Stimulated activated CD8-positive, alpha-beta memory T cell treated with anti-CD3 and anti-CD28 coated beads, Interleukin-2, amount 100 ng/mL, for 1 hour (primary cell): ENCODE measurements at regions not wholly inside any gene's neighbourhood (a gene's known extent, or its start where the extent isn't known, plus 50 kb on each side); places are given as distances from the start of the nearest gene placed in this dataset.

Source experiments
- DNase-seq, 2 donors: peaks; one replicate each; pipeline ENCODE4 v3.0.0-alpha.2; 2020; ENCODE audit warnings: low read depth in 2 of 2

DNA sequence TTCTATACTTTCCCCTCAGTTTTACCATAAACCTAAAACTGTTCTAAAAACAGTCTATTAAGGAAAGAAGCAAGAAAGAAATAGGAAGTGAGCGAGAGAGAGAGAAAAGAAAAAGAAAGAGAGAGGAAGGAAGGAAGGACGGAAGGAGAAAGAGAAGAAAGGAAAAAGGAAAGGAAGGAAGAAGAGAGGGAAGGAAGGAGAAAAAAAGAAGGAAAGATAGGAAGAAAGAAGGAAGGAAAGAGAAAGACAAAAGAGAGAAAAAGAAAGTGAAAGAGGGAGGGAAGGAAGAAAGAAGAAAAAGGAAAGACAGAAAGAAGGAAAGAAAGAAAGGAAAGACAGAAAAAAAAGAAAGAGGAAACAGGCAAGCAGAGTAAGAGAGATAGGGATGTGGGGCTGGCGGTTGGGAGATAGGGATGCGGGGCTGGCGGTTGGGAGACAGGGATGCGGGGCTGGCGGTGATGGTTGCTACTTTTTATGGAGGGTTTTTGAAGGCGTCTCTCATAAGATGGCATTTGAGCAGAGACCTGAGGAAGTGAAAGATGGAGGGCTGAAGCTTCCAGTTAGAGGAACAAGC is 70.4 kb upstream of the IRF2BP2 start:
- DNase-seq, result no peak

DNA sequence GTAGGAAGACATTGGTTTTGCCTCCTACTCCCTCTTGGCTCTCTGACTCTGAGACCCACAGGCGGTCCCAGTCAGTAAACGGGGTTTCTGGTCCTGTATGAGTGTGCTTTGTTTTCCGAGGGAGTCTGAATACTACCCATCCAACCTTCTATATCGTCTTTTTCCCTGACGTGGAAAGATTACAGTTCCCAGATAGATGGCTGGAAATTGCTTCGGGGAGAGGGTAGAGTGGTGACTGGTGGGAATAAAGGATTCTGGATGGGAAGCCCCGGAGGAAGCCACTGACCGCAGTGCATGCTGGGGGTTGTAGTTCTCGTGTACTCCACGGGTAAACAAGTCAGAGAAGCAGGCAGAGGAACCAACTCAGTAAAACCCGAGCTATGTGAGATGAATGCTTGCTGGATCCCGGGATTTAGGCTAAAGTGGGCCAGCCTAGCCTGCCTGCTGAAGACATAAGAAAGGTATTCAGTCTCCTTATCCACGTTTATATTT is 66.2 kb upstream of the IRF2BP2 start:
- DNase-seq, result peak; percentile 15 to 28

DNA sequence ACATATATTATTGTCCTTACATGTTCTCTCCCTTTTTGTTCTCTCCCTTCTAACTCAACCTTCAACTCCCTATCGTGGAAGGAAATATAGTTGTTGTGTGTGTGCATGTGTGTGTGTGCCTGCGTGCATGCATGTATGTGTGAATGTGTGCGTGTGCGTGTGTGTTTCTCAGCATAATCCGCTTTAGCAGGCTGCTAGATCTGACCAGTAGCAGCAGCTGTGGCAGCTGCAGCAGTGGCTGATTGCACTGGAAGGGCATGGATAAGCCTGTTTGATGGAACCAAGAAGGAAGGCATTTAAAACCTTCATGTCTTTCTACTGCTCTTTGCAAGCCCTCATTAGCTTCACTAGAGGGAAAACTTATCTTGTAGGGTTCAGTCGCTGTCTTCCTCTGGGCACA is 65.6 kb upstream of the IRF2BP2 start:
- no peak for DNase-seq

DNA sequence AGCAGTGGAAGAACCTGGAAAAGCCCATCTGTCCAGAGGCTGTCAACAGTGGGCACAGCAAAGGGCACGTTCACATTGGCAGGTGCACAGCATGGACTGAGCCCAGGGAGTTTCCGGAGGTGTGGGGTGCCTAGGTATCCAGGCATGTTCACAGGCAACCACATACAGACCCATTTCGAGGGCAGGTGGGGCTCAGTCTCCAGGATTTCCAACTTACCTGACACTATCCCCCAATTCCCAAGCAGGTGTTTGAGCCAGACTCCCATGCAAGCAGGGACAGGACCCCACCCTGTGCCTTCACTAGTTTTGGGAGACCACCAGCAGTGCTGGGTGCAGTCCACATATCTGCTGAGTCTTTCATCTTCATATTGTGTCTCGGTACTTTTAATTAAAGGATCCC is 65.0 kb upstream of the IRF2BP2 start:
- DNase-seq, result no peak

DNA sequence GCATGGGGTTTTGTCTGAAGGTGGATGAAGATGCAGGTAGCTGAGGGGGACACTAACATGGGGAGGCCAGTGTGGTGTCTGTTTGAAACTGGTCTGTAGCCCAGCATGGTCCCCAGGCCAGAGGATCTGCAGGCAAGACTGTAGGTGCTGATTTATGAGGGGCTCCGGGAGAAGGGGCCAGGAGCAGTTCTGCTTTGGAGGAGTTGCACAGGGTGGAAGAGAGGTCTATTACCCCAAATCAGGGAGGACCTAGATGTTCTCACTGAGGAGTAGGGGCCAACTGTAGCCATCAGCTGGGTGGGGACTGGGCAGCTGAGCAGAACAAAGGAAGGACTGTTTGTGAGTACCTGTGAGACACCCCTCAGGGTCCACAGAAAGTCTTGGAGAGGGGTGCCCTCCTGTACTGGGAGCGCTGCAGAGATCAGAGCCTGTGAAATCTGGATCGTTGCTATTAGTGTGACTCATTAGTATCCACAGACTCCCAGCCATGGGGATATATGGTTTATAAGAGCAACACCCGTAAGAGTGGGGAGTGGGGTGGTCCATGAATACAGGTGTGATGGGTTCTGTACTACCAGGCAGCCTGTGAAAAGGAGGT is 64.3 kb upstream of the IRF2BP2 start:
- DNase-seq, result no peak

DNA sequence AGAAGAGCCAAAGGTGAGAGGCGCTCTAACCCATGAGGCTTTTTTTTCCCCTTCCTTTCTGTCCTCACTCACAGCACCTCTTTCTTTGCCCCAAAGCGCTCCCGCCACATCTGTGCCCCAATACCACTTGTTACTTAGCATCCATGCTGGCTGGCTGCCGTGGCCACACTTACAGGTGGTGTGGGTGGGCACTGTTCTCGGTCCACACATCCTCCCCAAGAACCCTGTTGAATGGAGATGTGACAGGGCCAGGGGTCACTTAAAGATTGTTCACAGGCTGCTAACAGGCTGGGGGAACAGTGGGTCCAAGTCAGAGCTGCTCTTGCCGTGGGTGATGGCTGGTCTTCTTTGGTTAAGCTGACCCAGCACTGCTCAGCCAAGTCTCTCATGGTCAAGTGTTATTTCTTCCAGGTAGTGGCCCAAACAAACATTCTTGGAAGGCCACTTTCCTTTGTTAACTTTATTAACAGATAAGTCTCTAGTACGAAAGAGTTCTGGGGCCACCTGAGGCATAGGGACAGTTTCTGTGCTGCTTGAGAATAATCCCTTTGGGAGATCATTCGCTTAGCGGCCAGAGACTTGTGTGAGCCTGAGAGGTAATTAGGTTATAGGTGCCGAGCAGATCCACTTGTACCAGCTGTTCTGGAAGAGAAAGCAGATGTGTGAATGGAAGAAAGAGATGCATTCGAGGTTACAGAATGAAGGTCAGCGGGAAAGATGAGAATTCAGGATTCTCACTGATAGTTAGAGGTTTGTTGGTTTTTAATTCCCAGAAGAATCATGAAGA is 62.6 kb upstream of the IRF2BP2 start:
- no peak for DNase-seq

DNA sequence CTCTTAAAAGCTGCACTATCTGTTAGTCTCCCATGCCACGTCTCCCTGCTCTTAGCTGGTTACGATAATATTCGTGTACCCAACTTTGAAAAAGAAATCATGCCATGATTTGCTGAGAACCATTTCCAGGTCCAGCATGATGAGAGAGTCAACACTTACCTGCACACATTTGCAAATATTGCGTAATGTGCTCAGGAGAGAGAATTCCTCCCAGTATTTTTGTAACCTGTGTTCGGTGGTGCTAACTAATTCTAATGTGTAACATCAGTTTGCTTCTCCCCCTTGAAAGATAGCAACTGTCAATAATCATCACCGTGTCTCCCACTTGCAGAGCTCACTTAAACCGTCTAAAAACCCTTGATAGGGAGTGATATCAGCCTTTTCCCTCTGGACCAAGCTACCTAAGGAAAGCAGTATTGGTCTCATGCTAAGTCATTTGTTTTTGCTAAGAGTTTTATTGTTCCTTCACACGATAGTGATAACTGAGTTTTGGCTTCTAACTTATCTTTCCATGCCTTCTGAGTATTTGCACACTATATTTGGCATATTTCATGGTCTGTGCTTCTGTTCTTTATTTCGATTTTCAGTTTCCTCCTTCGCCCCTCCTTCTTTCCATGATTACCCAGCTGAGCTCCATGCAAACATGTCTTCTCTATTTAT is 61.1 kb upstream of the IRF2BP2 start:
- DNase-seq, result no peak

DNA sequence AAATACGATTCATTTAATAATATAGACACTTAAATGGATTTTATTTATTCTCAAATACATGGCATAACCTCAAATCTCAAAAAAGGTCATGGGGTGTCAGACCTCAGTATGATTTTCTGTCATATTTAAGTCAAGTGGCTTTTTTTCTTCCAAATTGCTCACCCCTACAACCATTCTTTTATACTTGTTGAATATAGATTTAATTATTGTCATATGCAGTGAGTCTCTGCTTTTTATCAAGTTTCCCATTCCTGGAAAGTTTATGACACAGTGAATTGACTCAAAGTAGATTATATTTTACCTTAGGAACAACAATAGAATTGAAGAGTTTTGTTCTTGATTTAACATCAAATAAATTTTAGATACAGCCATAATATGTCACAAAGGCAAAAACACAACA is 59.5 kb upstream of the IRF2BP2 start:
- no peak for DNase-seq

DNA sequence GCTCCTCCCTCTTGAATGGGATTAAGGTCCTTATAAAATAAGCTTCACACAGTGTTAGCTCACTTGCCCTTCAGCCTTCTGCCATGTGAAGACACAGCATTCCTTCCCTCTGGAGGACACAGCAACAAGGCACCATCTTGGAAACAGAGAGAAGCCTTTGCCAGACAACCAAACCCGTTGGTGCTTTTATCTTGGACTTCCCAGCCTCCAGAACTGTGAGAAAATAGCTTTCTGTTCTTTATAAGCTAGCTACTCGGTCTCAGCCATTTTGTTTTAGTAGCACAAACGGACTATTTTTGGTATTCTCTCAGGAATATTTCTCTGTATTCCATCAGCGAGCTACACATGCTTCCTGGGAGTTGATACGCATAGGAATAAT is 58.6 kb upstream of the IRF2BP2 start:
- DNase-seq, result no peak

DNA sequence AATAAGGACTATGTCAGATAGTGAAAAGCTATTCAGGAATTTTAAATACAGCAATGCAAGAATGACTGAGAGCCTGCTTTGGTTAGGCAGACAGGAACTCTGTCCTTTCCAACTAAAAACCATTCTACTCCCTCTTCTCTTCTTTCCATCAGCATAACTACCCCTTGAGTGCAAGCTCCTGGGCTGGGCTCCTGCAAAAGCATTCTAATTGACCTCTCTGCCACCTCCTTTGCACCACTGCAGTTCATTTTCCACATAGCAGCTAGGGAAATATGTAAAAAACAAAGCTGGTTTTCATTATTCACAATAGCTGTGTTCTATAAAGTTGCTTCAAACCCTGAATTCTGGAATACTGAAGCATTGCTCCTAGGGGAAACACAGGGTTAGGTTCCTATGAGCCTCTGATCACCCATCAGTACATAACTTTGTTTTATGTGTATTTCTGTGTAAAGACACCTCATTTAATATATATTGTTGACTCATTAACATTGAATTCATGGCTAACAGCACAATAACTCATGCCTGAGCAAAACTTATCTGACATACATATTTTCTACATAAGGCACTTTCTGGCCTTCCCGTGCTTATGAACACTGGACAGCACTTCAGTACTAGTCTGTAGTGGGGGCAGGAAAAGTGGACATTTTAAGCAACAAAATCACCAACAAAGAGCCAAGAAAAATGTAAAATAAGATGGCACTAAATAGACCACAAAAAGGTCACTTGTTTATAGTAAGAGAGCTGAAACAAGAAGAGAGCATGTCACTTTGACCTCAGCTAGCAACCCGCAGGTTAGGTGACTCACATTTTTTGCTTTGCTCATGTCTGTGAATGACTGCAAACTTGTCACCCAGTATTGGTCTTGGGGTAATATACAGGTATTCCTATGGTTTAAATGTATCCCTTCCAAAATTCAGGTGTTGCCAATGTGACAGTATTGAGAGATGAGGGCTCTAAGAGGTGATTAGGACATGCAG is 57.9 kb upstream of the IRF2BP2 start:
- DNase-seq, result no peak

DNA sequence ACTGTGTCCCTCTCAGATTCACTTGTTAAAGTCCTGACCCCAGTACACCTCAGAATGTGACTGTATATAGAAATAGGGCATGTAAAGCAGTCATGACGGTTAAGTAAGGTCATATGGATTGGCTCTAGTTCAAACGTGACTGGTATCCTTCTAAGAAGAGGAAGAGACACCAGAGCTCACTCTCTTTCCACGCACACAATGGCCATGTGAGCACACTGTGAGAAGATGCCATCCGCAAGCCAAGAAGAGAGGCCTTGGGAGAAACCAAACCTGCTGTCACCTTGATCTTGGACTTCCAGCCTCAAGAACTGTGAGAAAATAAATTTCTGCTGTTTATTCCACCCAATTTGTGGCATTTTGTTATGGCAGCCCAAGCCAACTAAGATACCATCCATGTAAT is 56.8 kb upstream of the IRF2BP2 start:
- no peak for DNase-seq

DNA sequence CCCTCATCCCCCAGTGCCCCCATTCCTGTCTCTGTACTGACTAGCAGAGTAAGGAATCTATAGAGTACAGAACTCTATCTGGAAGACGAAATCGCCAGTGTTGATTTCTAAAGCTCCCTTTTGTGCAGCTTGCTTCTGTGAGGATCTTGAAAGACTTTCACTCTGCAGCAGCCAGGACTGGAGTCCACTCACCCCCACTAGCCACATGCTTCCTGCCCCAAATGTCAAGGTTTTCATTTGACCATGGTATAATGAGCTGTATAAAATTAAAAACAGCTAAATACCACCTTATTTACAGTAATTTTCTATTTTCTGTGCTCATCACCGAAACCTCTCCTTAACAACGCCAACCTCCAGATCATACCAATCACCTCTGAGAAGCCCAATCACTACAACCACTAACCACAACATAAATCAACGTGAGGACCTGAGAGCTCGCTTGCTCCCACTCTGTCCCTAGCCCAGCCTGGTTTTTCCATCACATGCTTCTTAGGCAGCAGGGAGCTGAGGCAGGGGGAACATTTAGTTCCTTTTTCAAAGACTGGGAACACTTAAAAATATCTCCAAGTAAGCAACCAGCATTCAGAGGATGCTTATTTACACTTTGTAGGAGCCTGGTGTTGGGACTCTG is 56.1 kb upstream of the IRF2BP2 start:
- DNase-seq, result no peak

DNA sequence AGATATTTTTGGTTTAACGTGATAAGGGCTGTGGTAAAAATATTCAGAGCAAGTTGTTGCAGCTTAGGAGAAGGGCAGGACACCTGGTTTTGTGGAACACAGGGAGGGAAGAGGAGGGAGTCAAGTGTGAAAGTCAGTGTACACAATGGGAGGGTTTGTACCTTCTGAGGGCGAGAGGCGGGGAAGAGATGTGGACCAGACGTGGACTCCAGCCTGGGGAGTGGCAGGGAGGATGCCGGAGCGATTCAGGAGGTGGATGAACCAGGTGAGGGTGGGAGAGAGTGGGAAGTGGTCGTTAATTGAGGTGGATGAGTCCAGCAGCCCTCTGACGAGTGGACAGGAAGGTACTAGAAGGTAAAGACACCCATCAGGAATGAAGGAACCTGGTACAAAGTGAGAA is 52.2 kb upstream of the IRF2BP2 start:
- no peak for DNase-seq

DNA sequence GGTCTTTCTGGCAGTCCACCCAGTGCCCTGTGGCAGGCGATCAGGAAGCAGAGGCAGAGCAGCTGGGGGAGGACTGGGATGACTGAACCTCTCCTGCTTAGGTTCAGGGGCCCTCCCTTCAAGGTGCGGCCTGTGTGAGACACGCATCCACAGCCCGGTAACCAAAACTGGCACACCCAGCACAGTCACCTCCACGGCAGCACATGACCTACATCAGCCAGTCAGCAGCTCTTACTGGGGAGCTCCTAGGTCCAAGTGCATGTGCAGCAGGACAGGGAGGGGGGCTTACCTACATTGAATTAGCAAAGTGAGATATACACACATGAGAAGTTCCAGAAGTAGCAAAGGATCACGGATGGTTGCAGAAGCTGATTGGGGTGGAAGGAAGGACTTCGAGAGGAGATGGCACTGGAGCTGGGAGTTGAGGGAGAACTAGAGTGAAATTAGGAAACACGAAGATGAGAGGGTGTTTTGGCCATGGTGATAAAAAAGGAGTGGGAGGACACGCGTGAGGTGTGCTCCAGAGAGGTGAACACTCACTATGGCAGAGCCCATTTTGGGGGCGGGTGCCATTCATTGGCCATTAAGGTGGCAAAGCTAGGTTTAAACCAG is 51.4 kb upstream of the IRF2BP2 start:
- no peak for DNase-seq

DNA sequence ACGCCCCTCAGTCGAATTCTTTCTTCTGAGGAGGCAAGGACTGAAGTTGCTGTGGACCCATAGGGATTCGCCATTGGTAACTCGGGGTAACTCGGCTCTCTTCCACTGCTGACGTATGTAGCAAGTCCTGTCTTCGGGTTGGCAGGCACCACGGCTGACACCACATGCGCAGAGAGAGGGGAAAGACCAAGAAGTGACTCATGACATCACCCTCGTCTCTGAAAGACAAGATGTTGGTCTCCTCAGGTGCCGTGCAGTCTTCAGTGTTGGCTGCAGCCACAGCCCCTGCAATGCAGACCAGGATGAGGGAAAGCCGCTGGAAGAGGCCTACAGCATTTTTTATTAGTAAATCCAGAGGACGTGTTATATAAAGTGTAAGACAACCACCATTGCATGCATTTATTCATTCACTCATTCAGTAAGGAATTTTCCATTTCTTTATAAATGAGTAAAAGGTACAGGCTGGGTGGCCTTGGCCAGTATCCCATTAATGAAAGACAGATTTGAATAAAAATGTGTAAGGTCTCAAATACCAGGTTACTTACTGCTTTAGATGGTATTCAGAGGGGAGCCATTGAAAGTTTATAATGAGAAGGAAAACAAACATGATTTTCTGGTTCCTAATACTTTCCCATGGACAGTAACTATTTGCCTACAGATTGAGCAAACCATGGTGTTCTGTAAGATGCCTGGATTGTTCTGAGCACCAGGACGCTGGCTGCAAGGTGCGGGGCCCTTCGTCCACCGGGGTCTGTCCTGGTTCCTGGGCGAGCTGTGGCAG is 50.7 kb upstream of the IRF2BP2 start:
- no peak for DNase-seq
